Osteoblast (primary cell): ENCODE measurements at regions not wholly inside any gene's neighbourhood (a gene's known extent, or its start where the extent isn't known, plus 50 kb on each side); places are given as distances from the start of the nearest gene placed in this dataset.

ENCODE experiments used
- DNase-seq: peaks from one replicate; pipeline ENCODE4 v3.0.0; 2011; ENCODE audit warnings: low spot score, mixed read lengths; ENCODE audit not compliant: insufficient read length; ENCODE audit errors: missing footprints
- H2AFZ ChIP-seq: 2 replicates; pipeline ENCODE4 v1.6.0; 2011; ENCODE audit warnings: mild to moderate bottlenecking, low read length
- H3K27ac ChIP-seq: 2 replicates; pipeline ENCODE4 v1.5.1; 2011; ENCODE audit warnings: mild to moderate bottlenecking, low read depth, low read length, moderate library complexity
- H3K27me3 ChIP-seq: 2 replicates; pipeline ENCODE4 v1.6.0; 2012; ENCODE audit warnings: mild to moderate bottlenecking, control low read depth, inconsistent platforms, low read length, moderate library complexity; ENCODE audit not compliant: insufficient read depth
- H3K36me3 ChIP-seq: 2 replicates; pipeline ENCODE4 v1.5.1; 2011; ENCODE audit warnings: mild to moderate bottlenecking, low read length, control low read depth, moderate library complexity; ENCODE audit not compliant: insufficient read depth
- H3K4me1 ChIP-seq: 2 replicates; pipeline ENCODE4 v1.5.1; 2011; ENCODE audit warnings: mild to moderate bottlenecking, low read length, control low read depth, moderate library complexity; ENCODE audit not compliant: insufficient read depth
- H3K4me2 ChIP-seq: 2 replicates; pipeline ENCODE4 v1.6.0; 2011; ENCODE audit warnings: mild to moderate bottlenecking, low read length; ENCODE audit not compliant: insufficient read depth
- H3K4me3 ChIP-seq: fragments of 200-600 bp; sonication (generic); 3 replicates; pipeline ENCODE4 v1.5.1; 2012; ENCODE audit warnings: mild to moderate bottlenecking, low read length, inconsistent platforms; ENCODE audit not compliant: insufficient read depth
- H3K79me2 ChIP-seq: 2 replicates; pipeline ENCODE4 v1.6.0; 2012; ENCODE audit warnings: mild to moderate bottlenecking, low read length, control low read depth, inconsistent platforms; ENCODE audit not compliant: insufficient read depth
- H3K9me3 ChIP-seq: 2 replicates; pipeline ENCODE4 v1.5.1; 2011; ENCODE audit warnings: low read depth, low read length, control low read depth
- H4K20me1 ChIP-seq: 2 replicates; pipeline ENCODE4 v1.6.0; 2012; ENCODE audit warnings: mild to moderate bottlenecking, low read length, control low read depth; ENCODE audit not compliant: insufficient read depth
- TF ChIP-seq, protein P1 (sequence below): IDR thresholded peaks from 2 replicates; pipeline ENCODE4 v1.5.1; 2011; ENCODE audit warnings: mild to moderate bottlenecking, low read depth, low read length, moderate library complexity; ENCODE audit errors: extremely low read depth

DNA sequence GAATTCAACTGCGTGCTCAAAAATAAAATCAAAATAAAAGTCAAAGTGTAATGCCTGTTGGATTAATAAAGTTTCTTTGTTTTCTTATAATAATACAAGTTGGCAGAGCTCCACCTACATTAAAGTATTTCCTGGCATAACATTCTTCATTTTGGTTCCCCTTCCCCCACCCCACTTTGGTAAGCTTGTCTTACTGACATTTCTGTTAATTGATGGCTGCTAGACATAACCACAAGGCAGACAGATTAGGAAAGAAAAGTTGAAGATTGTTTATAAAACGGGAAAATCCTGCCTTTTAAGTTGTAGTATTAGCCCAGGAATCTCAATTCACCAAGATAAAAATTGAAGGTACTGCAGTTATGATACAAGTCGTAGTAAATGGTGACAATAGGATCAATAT is 246.5 kb upstream of the RPS6KA3 start:
- TF ChIP-seq, protein P1, sequence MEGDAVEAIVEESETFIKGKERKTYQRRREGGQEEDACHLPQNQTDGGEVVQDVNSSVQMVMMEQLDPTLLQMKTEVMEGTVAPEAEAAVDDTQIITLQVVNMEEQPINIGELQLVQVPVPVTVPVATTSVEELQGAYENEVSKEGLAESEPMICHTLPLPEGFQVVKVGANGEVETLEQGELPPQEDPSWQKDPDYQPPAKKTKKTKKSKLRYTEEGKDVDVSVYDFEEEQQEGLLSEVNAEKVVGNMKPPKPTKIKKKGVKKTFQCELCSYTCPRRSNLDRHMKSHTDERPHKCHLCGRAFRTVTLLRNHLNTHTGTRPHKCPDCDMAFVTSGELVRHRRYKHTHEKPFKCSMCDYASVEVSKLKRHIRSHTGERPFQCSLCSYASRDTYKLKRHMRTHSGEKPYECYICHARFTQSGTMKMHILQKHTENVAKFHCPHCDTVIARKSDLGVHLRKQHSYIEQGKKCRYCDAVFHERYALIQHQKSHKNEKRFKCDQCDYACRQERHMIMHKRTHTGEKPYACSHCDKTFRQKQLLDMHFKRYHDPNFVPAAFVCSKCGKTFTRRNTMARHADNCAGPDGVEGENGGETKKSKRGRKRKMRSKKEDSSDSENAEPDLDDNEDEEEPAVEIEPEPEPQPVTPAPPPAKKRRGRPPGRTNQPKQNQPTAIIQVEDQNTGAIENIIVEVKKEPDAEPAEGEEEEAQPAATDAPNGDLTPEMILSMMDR, result no peak

DNA sequence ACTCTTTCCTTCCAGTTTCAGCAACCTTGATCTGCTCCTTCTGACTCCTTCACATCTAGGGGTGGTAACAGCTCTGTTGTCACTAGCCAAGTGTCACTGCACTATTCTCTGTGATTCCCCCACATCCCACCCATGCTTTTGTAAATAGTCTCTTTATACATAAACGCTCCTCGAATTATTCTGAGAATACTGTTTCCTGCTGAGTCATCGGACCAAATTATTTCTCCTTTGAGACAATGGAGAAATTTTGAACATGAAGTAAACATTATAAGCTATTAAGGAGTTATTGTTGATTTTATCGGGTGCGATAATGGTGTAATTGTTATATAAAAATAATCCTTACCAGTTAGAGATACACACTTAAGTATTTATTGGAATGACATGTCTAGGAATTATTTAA is 245.1 kb upstream of the RPS6KA3 start:
- Histone ChIP-seq H2AFZ (peak overlapping the region; percentile 3), H3K27ac (no peak overlapping the region), H3K4me3 (no peak overlapping the region), H3K9me3 (no peaks in the 10 kb centered on the region), H3K27me3 (no peaks in the 10 kb centered on the region), H3K36me3 (no peaks in the 10 kb centered on the region), H3K4me1 (peaks cover 27% of the 10 kb centered on the region), H4K20me1 (no peaks in the 10 kb centered on the region), H3K79me2 (no peaks in the 10 kb centered on the region), H3K4me2 (no peak overlapping the region)
- TF ChIP-seq, protein P1, result no peak
- no peak for DNase-seq

More for the DNA sequence above, 246.5 kb upstream of the RPS6KA3 start:
- H3K4me2 ChIP-seq, result peak overlapping the region; percentile 11
- H3K4me1 ChIP-seq, result peaks cover 27% of the 10 kb centered on the region
- no peak overlapping the region for H3K4me3 ChIP-seq
- H3K27me3 ChIP-seq, result no peaks in the 10 kb centered on the region
- no peak overlapping the region for H3K27ac ChIP-seq
- no peaks in the 10 kb centered on the region for H3K79me2 ChIP-seq
- no peaks in the 10 kb centered on the region for H3K9me3 ChIP-seq
- no peaks in the 10 kb centered on the region for H3K36me3 ChIP-seq
- no peak for DNase-seq
- H4K20me1 ChIP-seq, result no peaks in the 10 kb centered on the region
- H2AFZ ChIP-seq, result no peak overlapping the region

DNA sequence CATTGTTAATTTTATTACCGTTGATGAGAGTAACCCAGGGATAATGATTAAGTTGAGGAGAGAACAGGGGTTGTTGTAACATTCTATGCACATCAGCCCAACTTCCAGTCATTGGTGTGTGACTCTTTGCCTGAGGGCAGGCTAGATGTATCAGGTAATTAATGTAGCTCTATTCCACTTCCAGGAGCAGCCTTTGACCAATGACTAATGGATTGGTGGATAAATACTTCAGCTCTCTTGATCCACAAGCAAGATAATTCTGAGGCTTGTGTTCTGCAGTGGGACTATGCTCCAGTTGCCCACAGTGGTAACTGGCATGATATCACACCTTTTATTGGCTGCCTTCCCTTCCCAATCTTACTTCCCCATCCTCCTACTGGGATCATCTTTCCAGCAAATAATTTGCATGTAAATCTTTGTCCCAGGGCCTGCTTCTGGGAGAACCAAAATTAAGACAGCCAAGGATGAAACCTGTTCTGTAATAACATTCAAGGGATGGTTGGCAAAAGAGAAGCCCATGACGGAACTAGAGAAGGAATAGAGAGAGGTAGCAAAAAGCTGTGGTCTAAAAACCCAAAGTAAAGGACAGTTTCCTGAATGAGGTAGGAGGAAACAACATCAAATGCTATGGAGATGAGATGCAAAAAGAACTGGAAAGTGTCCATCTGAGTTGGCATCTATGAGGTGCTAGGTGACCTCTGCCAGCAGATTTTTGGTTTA is 241.4 kb upstream of the RPS6KA3 start:
- H3K9me3 ChIP-seq, result no peaks in the 10 kb centered on the region
- no peak overlapping the region for H2AFZ ChIP-seq
- H3K27me3 ChIP-seq, result no peaks in the 10 kb centered on the region
- no peak overlapping the region for H3K4me2 ChIP-seq
- no peaks in the 10 kb centered on the region for H3K36me3 ChIP-seq
- no peak for DNase-seq
- H3K4me3 ChIP-seq, result no peak overlapping the region
- TF ChIP-seq, protein P1, result no peak
- H3K27ac ChIP-seq, result no peak overlapping the region
- no peaks in the 10 kb centered on the region for H3K79me2 ChIP-seq
- H3K4me1 ChIP-seq, result peaks cover 1% of the 10 kb centered on the region
- no peaks in the 10 kb centered on the region for H4K20me1 ChIP-seq

DNA sequence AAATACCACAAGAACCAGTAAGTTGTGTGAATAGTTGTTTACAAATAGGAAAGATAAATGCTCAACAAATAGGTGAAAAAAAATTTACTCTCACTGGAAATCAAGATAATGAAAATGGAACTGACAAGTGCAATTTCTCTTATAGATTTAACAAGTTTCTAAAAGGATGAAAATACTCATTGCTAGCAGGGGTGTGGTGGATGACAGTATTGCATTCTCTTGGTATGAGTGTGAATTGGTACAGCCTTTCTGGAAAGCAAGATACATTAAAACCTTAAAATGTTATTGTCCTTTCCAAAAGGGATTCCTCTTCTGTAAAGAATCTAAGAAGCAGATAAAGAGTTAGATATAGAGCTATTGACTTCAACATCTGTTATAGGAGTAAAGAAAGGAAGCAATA is 240.0 kb upstream of the RPS6KA3 start:
- Histone ChIP-seq H3K27me3 (no peaks in the 10 kb centered on the region), H3K27ac (no peak overlapping the region), H3K4me2 (no peak overlapping the region), H3K9me3 (no peaks in the 10 kb centered on the region), H3K4me1 (no peaks in the 10 kb centered on the region), H4K20me1 (no peaks in the 10 kb centered on the region), H3K79me2 (no peaks in the 10 kb centered on the region), H3K36me3 (no peaks in the 10 kb centered on the region), H3K4me3 (no peak overlapping the region), H2AFZ (no peak overlapping the region)
- no peak for DNase-seq
- TF ChIP-seq, protein P1, result no peak
